ENCODE measurements at regions not wholly inside any gene's neighbourhood (a gene's known extent, or its start where the extent isn't known, plus 50 kb on each side); places are given as distances from the start of the nearest gene placed in this dataset.

DNA sequence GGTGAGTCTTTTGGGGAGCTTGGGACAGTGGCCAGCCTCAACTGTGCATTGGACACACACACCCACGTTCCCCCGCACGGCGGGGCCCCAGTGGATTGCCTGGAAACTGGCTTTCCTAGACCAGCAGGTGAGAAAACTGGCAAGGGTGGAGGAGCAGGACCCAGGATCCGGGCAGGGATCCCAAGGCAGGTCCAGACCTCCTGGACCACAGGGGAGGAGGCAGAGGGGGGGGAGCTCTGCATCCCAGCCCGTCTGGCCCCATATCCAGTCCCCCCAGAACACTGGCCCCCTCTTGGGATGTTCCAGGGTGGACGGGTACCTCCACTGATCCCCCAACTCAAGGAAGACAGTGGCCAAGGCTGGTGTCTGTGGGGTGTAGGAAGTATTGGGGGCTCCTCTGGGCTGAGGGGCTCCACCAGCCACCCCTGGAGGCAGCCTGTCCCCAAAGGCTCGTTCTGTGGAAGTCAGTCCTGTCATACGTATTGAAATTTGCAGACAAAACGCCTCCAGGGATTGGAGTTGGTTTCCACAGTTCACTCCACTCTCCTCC is 89.3 kb upstream of the LINC01488 start:
- Histone ChIP-seq H3K27me3 (ENCODE audit: control insufficient read depth in 2 of 2, insufficient read depth in 2 of 2, low read length in 2 of 2) (no peaks in the 10 kb centered on the region), H4K20me1 (replicated peaks; ENCODE audit: control insufficient read depth, extremely low read depth, insufficient read depth, low read length) (no peaks in the 10 kb centered on the region), H3K4me2 (ENCODE audit: insufficient read depth, low read length) (no peak overlapping the region), H3K27ac (ENCODE audit: insufficient read depth, low read depth, low read length) (no peak overlapping the region), H2AFZ (ENCODE audit: low read depth, low read length) (no peak overlapping the region), H3K9me1 (replicated peaks; ENCODE audit: control insufficient read depth, extremely low read depth, insufficient read depth, low read length) (no peaks in the 10 kb centered on the region), H3K9me3 (replicated peaks; ENCODE audit: control insufficient read depth, insufficient read depth, low read length) (no peaks in the 10 kb centered on the region), H3K9ac (replicated peaks; ENCODE audit: extremely low read depth, insufficient read depth, low read length) (no peak overlapping the region), H3K36me3 (ENCODE audit: control insufficient read depth in 2 of 2, extremely low read depth in 1 of 2, insufficient read depth in 2 of 2, low read length in 2 of 2) (no peaks in the 10 kb centered on the region), H3K79me2 (ENCODE audit: control insufficient read depth, insufficient read depth, low read length) (no peaks in the 10 kb centered on the region), H3K4me1 (ENCODE audit: control insufficient read depth, extremely low read depth, insufficient read depth, low read length) (no peaks in the 10 kb centered on the region), H3K4me3 (replicated peaks in 1 of 3; ENCODE audit: insufficient read depth in 1 of 3, low read depth in 1 of 3, low read length in 3 of 3) (no peak overlapping the region)
- intact Hi-C loops (cut with micrococcal nuclease): no loop called here
- dilution Hi-C loops (cut with MboI; ENCODE audit: extremely low pct_ligation_motif_present, low sequenced_read_pairs): no loop called here
- TF ChIP-seq POLR2A (IDR thresholded peaks at IDR 0.05; ENCODE audit: low read depth, low read length) (no peak), POLR2AphosphoS5 (IDR thresholded peaks at IDR 0.05; ENCODE audit: insufficient read depth, low read depth, low read length) (no peak), GATA2 (IDR thresholded peaks at IDR 0.05; ENCODE audit: insufficient read depth, insufficient read length, low read depth, low read length) (no peak), EZH2 (IDR thresholded peaks at IDR 0.05; ENCODE audit: borderline replicate concordance, low read depth, low read length, severe bottlenecking) (no peak), MYC (IDR thresholded peaks at IDR 0.05; ENCODE audit: low read depth, low read length) (no peak), JUN (IDR thresholded peaks at IDR 0.05; ENCODE audit: borderline replicate concordance, insufficient read depth, insufficient read length, low read depth) (no peak), FOS (IDR thresholded peaks at IDR 0.05; ENCODE audit: borderline replicate concordance, insufficient read depth, low read length) (no peak)
- TF ChIP-seq, protein P1, sequence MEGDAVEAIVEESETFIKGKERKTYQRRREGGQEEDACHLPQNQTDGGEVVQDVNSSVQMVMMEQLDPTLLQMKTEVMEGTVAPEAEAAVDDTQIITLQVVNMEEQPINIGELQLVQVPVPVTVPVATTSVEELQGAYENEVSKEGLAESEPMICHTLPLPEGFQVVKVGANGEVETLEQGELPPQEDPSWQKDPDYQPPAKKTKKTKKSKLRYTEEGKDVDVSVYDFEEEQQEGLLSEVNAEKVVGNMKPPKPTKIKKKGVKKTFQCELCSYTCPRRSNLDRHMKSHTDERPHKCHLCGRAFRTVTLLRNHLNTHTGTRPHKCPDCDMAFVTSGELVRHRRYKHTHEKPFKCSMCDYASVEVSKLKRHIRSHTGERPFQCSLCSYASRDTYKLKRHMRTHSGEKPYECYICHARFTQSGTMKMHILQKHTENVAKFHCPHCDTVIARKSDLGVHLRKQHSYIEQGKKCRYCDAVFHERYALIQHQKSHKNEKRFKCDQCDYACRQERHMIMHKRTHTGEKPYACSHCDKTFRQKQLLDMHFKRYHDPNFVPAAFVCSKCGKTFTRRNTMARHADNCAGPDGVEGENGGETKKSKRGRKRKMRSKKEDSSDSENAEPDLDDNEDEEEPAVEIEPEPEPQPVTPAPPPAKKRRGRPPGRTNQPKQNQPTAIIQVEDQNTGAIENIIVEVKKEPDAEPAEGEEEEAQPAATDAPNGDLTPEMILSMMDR (IDR thresholded peaks at IDR 0.05; ENCODE audit: extremely low read depth in 1 of 2, insufficient read depth in 1 of 2, low read depth in 1 of 2, low read length in 2 of 2): no peak
- TF ChIP-seq, protein P2, sequence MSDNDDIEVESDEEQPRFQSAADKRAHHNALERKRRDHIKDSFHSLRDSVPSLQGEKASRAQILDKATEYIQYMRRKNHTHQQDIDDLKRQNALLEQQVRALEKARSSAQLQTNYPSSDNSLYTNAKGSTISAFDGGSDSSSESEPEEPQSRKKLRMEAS (IDR thresholded peaks at IDR 0.05; ENCODE audit: insufficient read depth, insufficient read length): no peak
- no TSS peak for BruUV-seq (replicated peaks)
- DNase-seq (ENCODE audit: low read depth, low spot score) (no peak), FAIRE-seq (no peak)
- CTCF ChIA-PET: no interaction called here
- POLR2A ChIA-PET: no interaction called here
